ENCODE measurements at regions not wholly inside any gene's neighbourhood (a gene's known extent, or its start where the extent isn't known, plus 50 kb on each side); places are given as distances from the start of the nearest gene placed in this dataset.

- Histone ChIP-seq H2AFZ (peak overlapping the region; percentile 19), H3K9me3 (ENCODE audit: low read depth) (no peaks in the 10 kb centered on the region), H3K27me3 (no peaks in the 10 kb centered on the region), H3K4me3 (no peak overlapping the region), H3K79me2 (no peaks in the 10 kb centered on the region), H3K27ac (peak overlapping the region; percentile 10), H4K20me1 (ENCODE audit: insufficient read depth, poor library complexity, severe bottlenecking) (no peaks in the 10 kb centered on the region), H3K4me1 (ENCODE audit: insufficient read depth) (no peaks in the 10 kb centered on the region), H3K36me3 (replicated peaks; ENCODE audit: insufficient read depth, low read depth) (no peaks in the 10 kb centered on the region), H3K4me2 (no peak overlapping the region), H3K9me2 (replicated peaks; ENCODE audit: insufficient read depth) (no peaks in the 10 kb centered on the region)
- DNase-seq (ENCODE audit: low spot score), result peak; percentile 72
- TF ChIP-seq EZH2phosphoT487 (IDR thresholded peaks at IDR 0.05; ENCODE audit: low read depth, severe bottlenecking, unreplicated experiment), result no peak
- no peak for TF ChIP-seq EZH2 (IDR thresholded peaks at IDR 0.05; ENCODE audit: borderline replicate concordance)
- no peak for TF ChIP-seq CTCF (IDR thresholded peaks at IDR 0.05; ENCODE audit: poor library complexity)
- WGBS (ENCODE audit: low lambda C conversion rate, missing lambda C conversion rate), result 47% methylated on average over 7 of the region's 7 CpGs
Observed at GRCh38 chrX:107565931-107566603, 62.2 kb upstream of the PRPS1 start.

GRCh38 chrX:107566604-107567262 is 61.6 kb upstream of the PRPS1 start:
- TF ChIP-seq EZH2 (IDR thresholded peaks at IDR 0.05; ENCODE audit: borderline replicate concordance) (no peak), CTCF (IDR thresholded peaks at IDR 0.05; ENCODE audit: poor library complexity) (no peak), EZH2phosphoT487 (IDR thresholded peaks at IDR 0.05; ENCODE audit: low read depth, severe bottlenecking, unreplicated experiment) (no peak)
- Histone ChIP-seq H3K9me2 (replicated peaks; ENCODE audit: insufficient read depth) (no peaks in the 10 kb centered on the region), H3K79me2 (no peaks in the 10 kb centered on the region), H3K36me3 (replicated peaks; ENCODE audit: insufficient read depth, low read depth) (no peaks in the 10 kb centered on the region), H4K20me1 (ENCODE audit: insufficient read depth, poor library complexity, severe bottlenecking) (no peaks in the 10 kb centered on the region), H2AFZ (no peak overlapping the region), H3K27me3 (no peaks in the 10 kb centered on the region), H3K27ac (no peak overlapping the region), H3K4me2 (no peak overlapping the region), H3K9me3 (ENCODE audit: low read depth) (no peaks in the 10 kb centered on the region), H3K4me1 (ENCODE audit: insufficient read depth) (no peaks in the 10 kb centered on the region), H3K4me3 (no peak overlapping the region)
- WGBS (ENCODE audit: low lambda C conversion rate, missing lambda C conversion rate), result 92% methylated on average over 2 of the region's 2 CpGs
- DNase-seq (ENCODE audit: low spot score), result no peak

GRCh38 chrX:107567370-107567769 is 60.9 kb upstream of the PRPS1 start:
- no peak overlapping the region for H2AFZ ChIP-seq
- WGBS (ENCODE audit: low lambda C conversion rate, missing lambda C conversion rate), result 35% methylated on average over 2 of the region's 2 CpGs
- no peak overlapping the region for H3K4me2 ChIP-seq

More at GRCh38 chrX:107567370-107567769, 60.9 kb upstream of the PRPS1 start:
- H3K36me3 ChIP-seq (replicated peaks; ENCODE audit: insufficient read depth, low read depth), result no peaks in the 10 kb centered on the region
- H3K4me3 ChIP-seq, result no peak overlapping the region
- no peaks in the 10 kb centered on the region for H4K20me1 ChIP-seq (ENCODE audit: insufficient read depth, poor library complexity, severe bottlenecking)
- no peaks in the 10 kb centered on the region for H3K9me3 ChIP-seq (ENCODE audit: low read depth)
- no peaks in the 10 kb centered on the region for H3K27me3 ChIP-seq
- no peaks in the 10 kb centered on the region for H3K4me1 ChIP-seq (ENCODE audit: insufficient read depth)
- no peak for DNase-seq (ENCODE audit: low spot score)
- H3K9me2 ChIP-seq (replicated peaks; ENCODE audit: insufficient read depth), result no peaks in the 10 kb centered on the region
- H3K27ac ChIP-seq, result no peak overlapping the region
- TF ChIP-seq EZH2 (IDR thresholded peaks at IDR 0.05; ENCODE audit: borderline replicate concordance) (no peak), EZH2phosphoT487 (IDR thresholded peaks at IDR 0.05; ENCODE audit: low read depth, severe bottlenecking, unreplicated experiment) (no peak), CTCF (IDR thresholded peaks at IDR 0.05; ENCODE audit: poor library complexity) (no peak)
- H3K79me2 ChIP-seq, result no peaks in the 10 kb centered on the region

Measured in hepatocyte (in vitro differentiated cells).